Occipital lobe (tissue), 1 donor: ENCODE measurements at regions not wholly inside any gene's neighbourhood (a gene's known extent, or its start where the extent isn't known, plus 50 kb on each side); places are given as distances from the start of the nearest gene placed in this dataset.

Source experiments
- DNase-seq: peaks from one replicate; lab custom pipeline; 2025; lab: John Stamatoyannopoulos, UW

DNA sequence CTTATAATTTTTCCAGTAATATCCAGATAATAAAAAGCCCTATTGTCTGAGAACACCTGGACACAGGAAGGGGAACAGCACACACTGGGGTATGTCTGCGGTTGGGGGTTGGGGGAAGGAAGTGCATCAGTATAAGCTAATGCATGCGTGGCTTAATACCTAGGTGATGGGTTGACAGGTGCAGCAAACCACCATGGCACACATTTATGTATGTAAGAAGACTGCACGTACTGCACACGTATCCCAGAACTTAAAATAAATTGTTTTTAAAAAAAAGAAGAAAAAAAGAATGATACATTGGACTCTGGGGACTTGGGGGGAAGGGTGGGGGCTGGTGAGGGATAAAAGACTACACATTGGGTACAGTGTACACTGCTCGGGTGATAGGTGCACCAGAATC is 144.9 kb upstream of the C1orf174 start:
- DNase-seq: no peak

DNA sequence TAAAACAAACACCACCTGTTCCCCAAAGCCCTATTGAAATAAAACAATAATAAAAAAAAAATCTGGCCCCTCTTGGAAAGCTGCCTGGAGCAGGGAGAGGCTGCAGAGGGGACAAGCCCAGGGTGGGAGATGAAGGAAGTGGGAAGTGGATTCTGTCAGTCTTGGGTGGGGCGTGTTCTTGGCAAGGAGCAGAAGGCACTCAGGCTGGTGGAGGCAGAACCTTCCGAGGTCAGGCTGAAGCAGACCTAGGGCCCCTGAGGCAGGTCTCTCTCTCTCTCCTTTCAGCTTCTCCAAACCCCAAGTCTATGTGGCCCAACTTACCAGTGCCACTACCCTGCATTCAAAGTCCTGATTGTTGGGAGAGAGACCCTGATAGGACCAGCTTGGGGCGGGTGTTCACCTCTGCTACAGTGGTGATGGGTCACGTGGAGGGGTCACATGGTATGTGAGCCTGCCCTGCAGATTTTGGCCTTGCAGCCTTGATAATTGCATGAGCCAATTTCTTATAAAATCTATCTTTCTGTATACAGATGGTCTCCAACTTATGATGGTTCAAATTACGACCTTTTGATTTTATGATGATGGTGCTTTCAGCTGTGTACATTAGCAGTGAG is 145.4 kb upstream of the C1orf174 start:
- no peak for DNase-seq

DNA sequence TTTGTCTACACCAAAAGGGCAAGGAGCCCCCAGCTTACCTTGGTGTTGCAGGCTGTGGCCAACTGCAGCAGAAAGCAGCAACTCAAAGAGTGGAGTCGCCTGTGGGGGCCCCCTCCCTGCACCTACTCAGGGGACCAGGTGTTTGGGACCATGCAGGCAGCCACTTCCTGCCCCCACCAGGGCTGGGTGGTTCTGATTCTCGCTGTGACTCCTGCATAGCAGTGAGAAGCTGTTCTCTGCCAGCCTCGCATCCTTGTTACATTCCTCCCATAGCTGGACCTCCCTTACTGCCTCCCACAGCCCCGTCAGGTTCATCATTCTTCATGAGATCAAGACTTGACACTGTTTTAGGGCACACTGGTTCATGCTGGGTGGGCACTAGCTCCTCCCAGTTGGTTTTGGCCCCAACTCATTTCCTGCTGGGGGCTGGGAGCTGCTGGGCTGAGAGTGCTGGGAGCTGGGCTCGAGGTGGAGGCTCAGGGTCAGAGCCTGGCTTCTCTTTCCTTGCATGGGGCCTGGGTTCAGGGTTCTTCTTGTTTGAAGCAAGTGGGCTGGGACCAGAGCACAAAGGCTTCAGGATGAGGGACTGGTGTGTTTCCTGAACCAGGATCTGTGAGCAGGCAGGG is 146.9 kb upstream of the C1orf174 start:
- DNase-seq: no peak

DNA sequence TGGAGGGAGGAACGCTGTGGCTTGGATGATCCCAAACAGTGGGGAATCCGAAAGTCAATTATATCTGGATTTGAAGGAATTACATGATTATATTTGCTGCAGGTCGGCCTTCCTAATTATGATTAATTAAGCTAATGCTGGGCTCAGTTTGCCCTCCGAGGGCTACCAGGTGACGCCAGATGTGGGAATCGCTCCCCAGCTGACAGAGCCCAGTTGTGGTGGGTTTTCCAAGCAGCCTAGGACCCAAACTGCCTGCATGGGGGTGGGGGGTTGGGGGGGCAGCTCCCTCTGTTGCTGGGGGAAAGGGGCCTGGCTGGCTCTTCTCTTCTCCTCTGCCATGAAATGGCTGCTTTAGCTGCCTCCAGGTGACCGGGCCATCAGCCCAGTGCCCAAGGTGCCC is 147.6 kb upstream of the C1orf174 start:
- DNase-seq: no peak

DNA sequence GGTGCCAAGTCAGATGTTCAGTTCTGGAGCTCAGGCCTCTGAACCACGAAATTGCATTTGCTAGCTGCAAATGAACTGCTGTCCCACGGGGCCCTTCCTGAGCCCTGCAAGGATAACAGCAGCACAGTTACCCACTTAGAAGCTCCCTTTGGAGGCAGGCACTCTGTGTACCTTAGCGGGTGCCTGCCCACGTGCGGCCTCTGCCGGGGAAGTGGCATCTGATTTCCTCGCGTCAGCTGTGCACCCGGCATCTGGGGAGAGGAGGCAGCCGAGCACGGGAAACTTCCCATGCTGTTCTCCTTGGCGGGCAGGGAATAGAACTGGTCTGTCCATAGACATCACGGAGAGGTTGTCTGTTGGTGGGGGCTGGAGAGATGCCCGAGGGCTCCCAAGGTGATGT is 148.0 kb upstream of the C1orf174 start:
- no peak for DNase-seq

DNA sequence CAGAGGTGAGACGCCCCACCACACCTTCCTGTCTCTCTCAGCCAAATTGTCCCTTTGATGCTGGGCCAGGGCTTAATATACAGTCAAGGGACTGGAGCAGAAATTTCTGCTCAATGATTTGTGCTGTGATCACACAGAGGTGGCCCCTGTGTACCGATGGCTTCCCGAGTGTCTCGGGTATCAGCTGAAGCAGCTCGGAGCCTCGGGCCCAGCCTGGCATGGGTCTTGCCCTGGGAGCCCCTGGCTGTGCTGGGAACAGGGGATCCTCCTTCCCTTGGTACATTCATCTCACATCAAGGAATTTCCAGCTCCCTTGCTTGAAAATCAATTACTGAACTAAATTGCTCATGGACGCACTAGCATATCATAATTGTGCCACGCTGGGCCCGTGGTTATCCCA is 148.8 kb upstream of the C1orf174 start:
- DNase-seq: no peak

DNA sequence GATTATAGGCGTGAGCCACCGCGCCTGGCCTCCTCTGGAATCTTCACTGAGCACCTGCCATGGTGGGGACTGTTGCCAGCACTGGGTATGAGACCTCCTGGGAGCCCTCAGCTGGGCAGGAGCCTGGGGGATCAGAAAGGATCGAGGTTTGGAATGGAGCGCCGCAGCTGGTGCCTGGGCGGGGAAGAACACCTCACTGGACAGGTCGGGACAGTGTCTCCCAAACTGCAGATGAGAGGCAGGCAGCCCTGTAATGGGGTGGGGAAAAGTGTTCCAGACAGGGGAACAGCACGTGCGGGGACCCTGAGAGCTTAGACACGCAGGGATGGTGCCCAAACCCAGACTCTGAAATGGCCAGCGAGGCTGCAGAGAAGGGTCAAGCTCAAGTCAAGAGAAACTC is 150.9 kb upstream of the C1orf174 start:
- no peak for DNase-seq

DNA sequence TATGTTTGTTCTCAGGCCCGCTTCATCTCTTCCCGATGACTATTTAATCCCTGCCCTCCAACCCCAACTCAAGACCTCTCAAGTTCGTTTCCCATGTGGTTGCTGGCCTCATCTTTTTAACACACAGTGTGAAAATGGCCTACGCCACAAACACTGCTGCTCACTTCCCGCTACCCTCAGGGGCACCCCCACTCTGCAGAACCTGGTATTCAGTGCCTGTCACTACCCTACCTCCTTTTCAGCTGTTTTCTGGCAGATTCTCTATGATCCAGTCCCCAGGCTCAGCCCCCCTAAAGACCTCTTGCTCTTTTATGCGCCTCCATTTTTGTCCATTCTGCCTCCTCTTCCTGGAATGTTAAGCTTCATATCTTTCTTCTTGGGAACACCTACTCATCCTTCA is 152.6 kb upstream of the C1orf174 start:
- no peak for DNase-seq

DNA sequence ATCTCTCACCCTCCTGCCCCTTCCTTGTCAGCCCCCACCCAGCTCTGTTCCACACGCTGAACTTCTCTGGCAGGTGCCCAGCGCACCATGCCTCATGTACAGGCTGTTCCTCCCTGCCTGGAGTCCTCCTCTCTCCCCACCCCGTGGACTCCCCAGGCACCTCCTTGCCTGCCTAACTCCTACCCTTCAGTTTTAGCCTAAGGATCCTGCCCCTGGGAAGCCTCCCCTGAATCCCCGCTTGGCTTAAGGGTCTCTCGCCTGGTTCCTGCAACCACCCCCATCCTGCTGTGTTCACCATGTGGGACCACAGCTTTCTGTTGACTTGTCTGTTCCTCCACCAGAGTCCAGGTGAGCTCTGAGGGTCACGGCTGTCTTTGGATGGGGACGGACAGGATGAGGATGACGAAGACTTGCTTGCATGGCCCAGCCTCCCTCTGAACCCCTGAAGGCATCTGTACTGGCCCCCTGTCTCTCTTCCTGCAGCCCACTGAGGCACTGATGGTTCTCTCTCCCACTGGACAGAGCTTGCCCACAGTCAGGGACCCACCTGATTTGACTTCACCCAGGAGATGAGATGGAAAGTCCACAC is 153.2 kb upstream of the C1orf174 start:
- DNase-seq: no peak

DNA sequence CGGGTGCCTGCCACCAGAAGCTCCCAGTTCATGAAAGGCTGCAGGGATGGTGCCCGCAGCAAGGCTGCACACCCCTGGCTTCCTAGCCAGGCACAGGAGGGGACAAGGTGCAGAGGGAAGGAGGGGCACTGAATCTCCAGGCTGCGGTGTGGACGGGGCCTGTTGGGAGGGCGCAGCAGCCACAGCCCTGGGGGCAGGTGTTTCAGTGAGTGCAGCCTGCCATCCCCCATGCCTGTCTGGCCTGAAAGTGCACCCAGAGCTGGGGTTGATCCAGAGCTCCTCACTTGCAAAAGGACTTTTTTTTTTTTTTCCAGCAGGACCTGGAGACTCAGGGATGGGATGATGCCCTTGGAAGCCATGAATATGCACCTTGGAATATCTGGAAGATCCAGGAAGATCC is 153.7 kb upstream of the C1orf174 start:
- no peak for DNase-seq

DNA sequence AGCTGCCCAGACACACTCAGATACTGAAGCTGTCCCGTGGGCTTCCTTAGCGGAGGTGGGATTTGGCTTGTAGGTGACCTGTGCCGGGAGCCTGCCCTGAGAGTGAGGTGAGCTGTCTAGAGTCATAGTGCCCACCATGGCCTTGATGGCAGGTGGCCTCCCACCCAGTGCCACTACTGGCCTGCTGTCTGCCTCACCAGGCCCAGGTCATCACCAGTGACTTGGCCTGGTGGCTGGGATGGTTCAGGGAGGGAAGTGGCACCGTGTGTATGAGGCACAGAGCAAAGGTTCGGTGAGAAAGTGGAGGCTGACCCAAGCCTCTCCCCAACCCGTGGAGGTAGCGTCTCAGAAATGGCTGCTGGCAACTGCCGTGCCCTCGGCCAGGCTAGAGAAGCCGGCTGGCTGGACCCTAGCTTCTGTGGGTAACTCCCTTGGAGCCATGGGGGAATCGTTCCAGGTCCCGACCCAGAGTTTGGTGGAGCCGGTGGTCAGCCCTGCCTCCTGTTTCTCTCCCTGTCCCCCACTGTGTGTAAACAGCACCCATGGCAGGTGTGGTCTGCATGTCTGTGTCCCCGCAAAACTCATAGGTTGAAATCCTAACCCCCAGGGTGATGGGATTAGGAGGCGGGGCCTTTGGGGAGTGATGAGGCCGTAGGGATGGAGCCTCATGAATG is 155.4 kb upstream of the C1orf174 start:
- no peak for DNase-seq

DNA sequence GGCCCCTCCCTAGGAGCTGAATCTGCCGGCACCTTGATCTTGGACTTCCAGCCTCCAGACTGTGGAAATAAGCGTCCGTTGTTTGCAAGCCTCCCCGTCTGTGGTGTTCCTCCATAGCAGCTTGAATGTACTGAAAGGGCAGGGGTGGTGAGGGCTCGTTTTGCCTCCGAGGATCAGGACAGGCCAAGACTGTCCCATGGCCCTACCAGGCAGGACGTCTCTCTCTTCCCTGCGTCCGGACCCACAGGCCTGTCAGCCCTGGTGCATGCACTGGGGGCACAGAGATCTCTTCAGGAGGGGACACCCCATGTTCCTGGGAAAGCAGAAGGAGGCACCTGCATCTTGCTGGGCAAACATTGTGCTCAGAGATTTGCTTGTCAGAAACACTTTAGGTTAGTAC is 156.3 kb upstream of the C1orf174 start:
- DNase-seq: no peak

DNA sequence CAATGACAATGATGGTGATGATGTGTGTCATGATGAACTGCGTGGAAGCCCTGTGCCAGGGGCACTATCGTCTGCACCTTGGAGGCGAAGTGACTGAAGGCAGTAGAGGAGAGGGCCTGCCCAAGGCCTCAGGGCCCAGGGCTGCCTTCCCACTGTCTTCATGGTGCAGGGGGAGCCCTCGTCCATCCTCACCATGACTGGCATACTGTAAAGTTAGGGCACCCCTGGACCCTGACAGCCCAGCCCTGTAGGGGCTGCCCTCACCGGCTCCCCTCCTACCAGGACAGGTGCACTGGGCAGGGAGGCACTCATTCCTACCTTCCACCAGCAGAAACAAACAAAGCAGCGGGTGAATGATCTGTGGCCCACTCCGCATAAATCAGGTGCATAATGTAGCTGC is 156.9 kb upstream of the C1orf174 start:
- no peak for DNase-seq

DNA sequence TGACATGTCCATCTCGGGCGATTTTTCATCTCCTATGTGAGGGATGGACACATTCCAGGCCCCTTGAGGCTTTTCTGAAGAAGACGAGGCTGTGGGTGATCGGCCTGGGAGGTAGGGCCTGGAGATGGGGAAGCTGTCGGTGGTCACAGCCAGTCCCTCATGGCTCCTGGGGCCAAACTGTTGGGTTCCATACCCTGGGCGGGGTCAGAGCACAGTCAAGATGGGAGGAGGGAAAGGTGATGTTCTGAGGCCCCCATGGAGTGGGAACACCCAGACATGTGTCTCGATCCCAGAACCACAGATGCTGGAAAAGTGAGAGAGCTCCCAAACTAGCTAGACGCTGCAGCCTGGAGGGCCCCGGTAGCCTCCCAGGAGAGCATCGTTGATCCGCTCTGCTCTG is 157.5 kb upstream of the C1orf174 start:
- DNase-seq: no peak

DNA sequence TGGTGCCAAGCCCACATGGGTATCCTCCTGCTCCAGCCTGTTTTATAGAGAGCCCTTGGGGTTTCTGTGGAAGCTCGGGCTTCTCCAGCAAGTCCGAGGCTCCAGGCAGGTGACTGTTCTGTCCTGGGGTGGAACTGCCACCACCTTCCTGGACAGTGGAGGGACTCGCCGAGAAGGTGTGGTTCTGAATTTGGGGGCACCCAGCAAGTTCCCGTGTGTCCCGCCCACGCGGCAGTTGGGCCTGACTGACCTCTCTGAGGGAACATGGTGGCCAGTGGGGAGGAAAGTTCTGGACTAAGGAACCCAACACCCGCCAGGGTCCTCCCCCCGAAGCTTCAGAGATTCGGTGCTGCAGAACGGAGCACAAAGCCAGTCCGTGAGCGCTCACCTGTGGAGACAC is 158.1 kb upstream of the C1orf174 start:
- DNase-seq: no peak

DNA sequence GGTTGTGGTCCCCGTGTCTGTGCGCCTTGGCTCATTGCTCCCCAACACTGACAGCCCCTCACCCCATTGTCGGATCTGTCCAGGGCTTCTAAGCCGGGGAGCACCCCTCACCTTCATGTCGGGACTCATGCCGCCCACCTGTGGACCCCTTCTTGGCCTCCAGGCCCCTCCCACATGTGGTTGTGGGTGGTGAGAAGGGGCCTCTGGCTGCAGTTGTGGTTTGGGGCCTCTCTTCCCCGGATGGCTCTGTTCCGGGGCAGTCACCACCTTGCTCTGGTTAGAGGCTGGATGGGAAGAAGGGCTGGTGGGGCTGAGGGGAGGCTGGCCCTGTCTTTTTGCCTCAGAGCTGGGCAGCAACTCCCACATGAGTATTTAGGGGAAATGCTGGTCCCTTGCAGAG is 158.6 kb upstream of the C1orf174 start:
- no peak for DNase-seq

DNA sequence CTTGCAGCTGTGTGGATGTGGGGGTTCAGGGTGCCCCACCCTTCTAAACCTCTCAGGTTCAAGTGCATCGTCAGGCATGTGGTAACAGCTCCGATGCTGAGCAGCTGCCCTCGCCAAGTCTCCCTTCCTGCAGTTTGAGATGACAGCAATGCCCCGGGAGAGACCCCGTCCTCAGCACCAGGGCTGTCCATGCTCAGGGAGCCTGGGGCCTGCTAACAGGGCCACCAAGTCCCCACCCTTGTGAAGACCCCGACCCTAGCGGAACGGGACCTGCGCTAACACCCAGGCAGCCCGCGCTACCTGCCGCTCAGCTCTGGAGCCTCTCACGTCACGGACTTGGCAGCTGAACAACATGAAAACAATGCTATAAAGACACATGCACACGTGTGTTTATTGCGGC is 159.2 kb upstream of the C1orf174 start:
- no peak for DNase-seq

DNA sequence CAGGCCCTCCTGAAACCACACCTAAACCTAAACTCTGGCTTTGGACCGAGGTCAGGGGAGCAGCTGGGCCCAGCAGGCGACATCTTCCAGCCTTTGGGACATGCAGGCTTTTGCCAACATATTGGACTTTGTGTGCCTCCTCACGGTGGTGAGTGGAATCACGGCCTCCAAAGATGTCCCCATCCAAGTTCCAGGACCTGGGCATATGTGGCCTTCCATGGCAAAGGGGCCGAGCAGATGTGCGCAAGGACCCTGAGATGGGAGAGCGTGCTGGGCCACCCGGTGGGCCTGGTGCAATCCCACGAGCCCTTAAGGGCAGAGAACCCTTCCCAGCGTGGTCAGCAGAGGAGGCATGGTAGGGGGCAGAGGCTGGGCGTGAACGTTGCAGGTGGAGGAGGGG is 160.8 kb upstream of the C1orf174 start:
- no peak for DNase-seq

DNA sequence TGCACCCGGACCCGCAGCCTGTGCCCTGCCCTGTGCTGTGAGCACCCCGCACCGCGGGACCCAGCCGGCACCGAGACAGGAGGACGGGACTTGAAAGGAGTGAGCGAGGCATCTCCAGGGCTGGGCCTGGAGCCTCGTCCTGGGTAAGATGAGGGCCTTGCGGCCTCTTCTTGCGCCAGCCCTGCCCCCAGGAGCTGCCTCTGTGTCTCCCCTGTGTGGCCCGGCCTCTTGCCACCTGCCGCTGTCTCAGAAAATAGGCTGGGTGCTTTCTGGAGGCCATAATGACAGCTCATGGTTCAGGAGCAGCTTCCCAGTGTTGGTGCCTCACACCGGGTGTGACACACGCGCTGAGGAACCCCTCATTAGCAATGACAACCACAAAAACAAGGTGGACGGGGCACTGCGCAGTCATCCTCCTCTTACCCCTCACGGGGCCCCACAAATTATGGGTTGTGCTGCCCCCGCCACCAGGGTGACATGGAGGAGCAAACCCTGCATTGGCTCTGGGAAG is 161.5 kb upstream of the C1orf174 start:
- DNase-seq: no peak

DNA sequence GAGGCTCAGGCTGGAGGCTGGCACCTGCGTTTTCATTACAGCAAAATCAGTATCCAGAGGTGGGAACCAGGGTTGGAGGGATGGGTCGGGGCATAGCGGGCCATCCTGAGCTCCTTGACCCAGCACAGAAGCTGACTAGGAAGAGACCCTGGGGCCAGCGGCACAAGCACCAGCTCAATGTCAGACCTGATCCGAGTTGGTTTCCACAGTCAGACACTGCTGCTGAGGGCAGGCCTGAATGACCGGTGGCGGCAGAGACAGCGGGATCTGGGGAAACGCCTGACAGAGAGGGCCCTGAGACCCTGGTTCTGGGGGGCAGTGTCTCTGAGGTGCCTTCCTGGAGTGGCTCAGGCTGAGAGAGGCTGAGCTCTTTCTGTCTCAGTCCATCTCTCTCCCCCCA is 162.0 kb upstream of the C1orf174 start:
- no peak for DNase-seq

DNA sequence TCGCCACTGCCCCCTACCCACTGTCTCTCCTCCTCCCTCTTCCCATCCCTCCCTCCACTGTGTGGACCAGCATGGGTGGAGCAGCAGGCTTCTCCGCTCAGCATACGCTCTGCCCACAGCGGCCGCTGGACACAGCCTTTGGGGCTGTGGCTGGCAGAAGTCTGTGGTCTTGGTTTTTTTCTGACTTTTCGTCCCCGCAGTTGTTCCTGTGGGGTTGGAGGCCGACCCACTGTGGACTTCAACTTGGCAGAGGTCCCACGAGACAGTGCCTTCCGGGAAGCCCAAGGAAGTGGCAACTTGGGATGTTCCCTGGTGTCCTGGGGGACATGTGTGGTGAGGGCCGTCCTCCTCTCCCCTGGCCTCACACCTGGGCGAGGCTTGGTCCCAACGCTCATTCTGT is 162.5 kb upstream of the C1orf174 start:
- DNase-seq: no peak

DNA sequence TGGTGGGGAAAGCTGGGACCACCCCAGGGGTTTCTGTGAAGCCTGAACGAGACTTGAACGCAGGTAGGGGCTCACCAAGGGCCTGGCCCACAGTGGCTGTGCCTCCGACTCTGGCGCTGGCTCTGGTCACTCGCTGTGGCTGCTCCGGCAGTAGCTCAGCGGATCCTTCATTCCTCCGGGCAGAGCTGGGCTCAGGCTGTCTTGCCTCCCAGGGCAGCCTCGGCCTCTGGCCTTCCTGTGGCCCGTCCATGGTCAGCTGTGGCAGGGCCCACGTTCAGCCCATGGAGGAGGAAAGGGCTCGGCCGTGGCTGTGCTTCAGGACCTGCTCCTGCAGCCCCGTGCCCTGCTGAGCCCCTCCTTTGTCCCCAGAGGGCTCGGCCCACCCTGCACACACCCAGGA is 162.9 kb upstream of the C1orf174 start:
- no peak for DNase-seq

DNA sequence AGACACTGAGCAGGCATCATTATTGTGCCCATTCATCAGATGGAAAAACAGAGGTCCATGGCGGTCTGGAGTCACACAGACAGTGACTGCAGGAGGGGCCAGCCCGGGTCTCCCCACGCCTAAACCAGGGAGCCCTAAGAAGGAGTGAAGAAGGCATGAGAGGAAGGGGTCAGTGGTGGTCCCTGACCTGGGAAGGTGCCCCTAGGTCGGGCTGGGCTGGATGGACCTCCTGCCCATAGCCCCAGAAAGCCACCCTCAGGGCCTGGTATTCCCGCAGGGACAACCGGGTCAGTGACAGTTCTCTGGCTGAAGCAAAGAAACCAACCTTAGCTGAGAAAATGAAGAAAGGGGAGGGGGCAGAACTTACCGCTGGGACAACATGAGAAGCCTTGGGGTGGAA is 163.4 kb upstream of the C1orf174 start:
- no peak for DNase-seq
